Naive thymus-derived CD4-positive, alpha-beta T cell (primary cell): ENCODE measurements at regions not wholly inside any gene's neighbourhood (a gene's known extent, or its start where the extent isn't known, plus 50 kb on each side); places are given as distances from the start of the nearest gene placed in this dataset.

Experiments
- ATAC-seq: fragments of 150-1000 bp; cut with Tn5 transposase; 2 replicates; pipeline ENCODE4 v1.10.0; 2021; ENCODE audit warnings: mild to moderate bottlenecking, moderate library complexity
- CTCF ChIA-PET: fragments of 350-600 bp; sonication (Branson Sonifier 250); formaldehyde crosslinking; loops from one replicate; lab custom pipeline; 2021; ENCODE audit warnings: antibody characterized with exemption; lab: Charles Lee
- POLR2A ChIA-PET: fragments of 350-600 bp; sonication (Branson Sonifier 250); formaldehyde crosslinking; loops from one replicate; lab custom pipeline; 2021; ENCODE audit warnings: antibody characterized with exemption, inconsistent platforms; lab: Charles Lee
- DNase-seq, 9 donors: peaks; one replicate each; pipeline versions ENCODE4 v3.0.0 to v3.0.0-alpha.2; 2020 to 2022; ENCODE audit warnings: mixed read lengths in 1 of 9
- H3K27ac ChIP-seq: one replicate; pipeline ENCODE4 v1.7.0; 2013; ENCODE audit warnings: mild to moderate bottlenecking, low read depth, low read length, moderate library complexity
- H3K27me3 ChIP-seq, 2 donors: one replicate each; pipeline ENCODE4 v1.7.0; 2013; ENCODE audit warnings: low read length in 2 of 2, mild to moderate bottlenecking in 2 of 2, moderate library complexity in 2 of 2; ENCODE audit not compliant: control insufficient read depth in 2 of 2, insufficient read depth in 2 of 2
- H3K36me3 ChIP-seq, 3 experiments: 1 replicate in 2 of 3; 2 replicates in 1 of 3; pipeline ENCODE4 v1.7.0; 2013; ENCODE audit warnings: low read length in 3 of 3, mild to moderate bottlenecking in 3 of 3, moderate library complexity in 1 of 3; ENCODE audit not compliant: insufficient read depth in 3 of 3, control insufficient read depth in 2 of 3
- H3K4me1 ChIP-seq, 2 donors: one replicate each; pipeline ENCODE4 v1.7.0; 2013; ENCODE audit warnings: low read length in 2 of 2, mild to moderate bottlenecking in 2 of 2, moderate library complexity in 1 of 2; ENCODE audit not compliant: control insufficient read depth in 2 of 2, insufficient read depth in 2 of 2
- H3K4me3 ChIP-seq: 2 replicates; pipeline ENCODE4 v1.7.0; 2013; ENCODE audit warnings: mild to moderate bottlenecking, low read length
- H3K9me3 ChIP-seq, 3 experiments: 1 replicate in 2 of 3; 2 replicates in 1 of 3; pipeline ENCODE4 v1.7.0; 2013; ENCODE audit warnings: low read length in 3 of 3; ENCODE audit not compliant: control insufficient read depth in 2 of 3
- H3K27ac Mint-ChIP-seq, 9 donors: one replicate each; pipeline ENCODE4 v1.8.0; 2020 to 2022; ENCODE audit warnings: mixed read lengths in 9 of 9, mild to moderate bottlenecking in 8 of 9, moderate library complexity in 5 of 9, inconsistent platforms in 2 of 9
- H3K27me3 Mint-ChIP-seq, 5 donors: one replicate each; pipeline ENCODE4 v1.8.0; 2021 to 2022; ENCODE audit warnings: mixed read lengths in 5 of 5, mild to moderate bottlenecking in 1 of 5
- H3K36me3 Mint-ChIP-seq, 5 donors: one replicate each; pipeline ENCODE4 v1.8.0; 2020 to 2022; ENCODE audit warnings: mixed read lengths in 5 of 5, mild to moderate bottlenecking in 3 of 5, inconsistent platforms in 1 of 5
- H3K4me1 Mint-ChIP-seq, 7 donors: one replicate each; pipeline ENCODE4 v1.8.0; 2020 to 2022; ENCODE audit warnings: mixed read lengths in 7 of 7, mild to moderate bottlenecking in 3 of 7, inconsistent platforms in 1 of 7
- H3K4me3 Mint-ChIP-seq, 10 donors: one replicate each; pipeline ENCODE4 v1.8.0; 2020 to 2022; ENCODE audit warnings: mild to moderate bottlenecking in 10 of 10, mixed read lengths in 10 of 10, moderate library complexity in 6 of 10, inconsistent platforms in 2 of 10
- H3K9me3 Mint-ChIP-seq, 11 donors: one replicate each; pipeline ENCODE4 v1.8.0; 2020 to 2022; ENCODE audit warnings: mixed read lengths in 11 of 11, mild to moderate bottlenecking in 4 of 11, inconsistent platforms in 1 of 11, moderate library complexity in 1 of 11
- intact Hi-C, 2 donors: fragments of 100-400 bp; cut with micrococcal nuclease; formaldehyde crosslinking; loops; one replicate each; pipeline ENCODE4 v1.15.1; 2023

GRCh38 chr2:34408100-34408499 lies 809.0 kb upstream of the FAM98A start:
- H3K9me3 ChIP-seq = no peaks in the 10 kb centered on the region
- intact Hi-C loops = no loop called here
- H3K27me3 ChIP-seq = no peaks in the 10 kb centered on the region
- no peak overlapping the region for H3K27ac Mint-ChIP-seq
- H3K27me3 Mint-ChIP-seq = no peaks in the 10 kb centered on the region
- H3K4me1 ChIP-seq = no peaks in the 10 kb centered on the region
- ChIA-PET POLR2A (no interaction called here), CTCF (no interaction called here)
- ATAC-seq = no peak
- no peaks in the 10 kb centered on the region for H3K36me3 Mint-ChIP-seq
- DNase-seq = no peak
- no peak overlapping the region for H3K4me3 Mint-ChIP-seq
- H3K27ac ChIP-seq = no peak overlapping the region
- H3K36me3 ChIP-seq = no peaks in the 10 kb centered on the region
- H3K4me1 Mint-ChIP-seq = no peaks in the 10 kb centered on the region
- no peak overlapping the region for H3K4me3 ChIP-seq
- peaks cover 0 to 6% (median 0%) of the 10 kb centered on the region in 11 donors for H3K9me3 Mint-ChIP-seq

GRCh38 chr2:34403512-34403911 lies 804.4 kb upstream of the FAM98A start:
- no peak for ATAC-seq
- Mint-ChIP-seq H3K4me1 (no peaks in the 10 kb centered on the region), H3K36me3 (no peaks in the 10 kb centered on the region), H3K4me3 (no peak overlapping the region), H3K9me3 (peaks cover 0 to 8% (median 0%) of the 10 kb centered on the region in 11 donors), H3K27me3 (no peaks in the 10 kb centered on the region), H3K27ac (no peak overlapping the region)
- no peaks in the 10 kb centered on the region for H3K36me3 ChIP-seq
- ChIA-PET POLR2A (no interaction called here), CTCF (no interaction called here)
- no peaks in the 10 kb centered on the region for H3K9me3 ChIP-seq
- H3K4me3 ChIP-seq = no peak overlapping the region
- H3K27ac ChIP-seq = no peak overlapping the region
- intact Hi-C loops = no loop called here
- no peaks in the 10 kb centered on the region for H3K27me3 ChIP-seq
- no peak for DNase-seq
- no peaks in the 10 kb centered on the region for H3K4me1 ChIP-seq

DNA sequence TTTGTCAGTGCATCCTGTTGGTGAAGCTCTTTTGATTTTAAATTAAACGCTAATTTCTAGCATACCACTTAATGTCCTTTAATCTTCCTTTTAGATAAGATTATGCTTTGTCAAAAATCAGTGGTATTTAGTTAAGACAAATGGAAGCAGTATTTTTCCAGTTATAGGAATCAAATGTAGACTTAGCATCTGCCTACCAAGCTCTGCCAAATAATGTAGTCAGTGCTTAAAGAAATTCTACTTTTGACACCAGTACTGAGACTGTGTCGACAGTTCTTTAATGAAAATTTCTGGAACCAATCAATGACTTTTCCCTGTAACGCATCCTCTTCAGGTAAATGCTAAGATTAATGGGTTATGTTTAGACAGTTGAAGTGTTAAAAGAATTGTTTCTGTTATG lies 803.3 kb upstream of the FAM98A start:
- H3K9me3 ChIP-seq = no peaks in the 10 kb centered on the region
- no peak overlapping the region for H3K4me3 Mint-ChIP-seq
- H3K36me3 Mint-ChIP-seq = no peaks in the 10 kb centered on the region
- H3K9me3 Mint-ChIP-seq = peaks cover 0 to 12% (median 0%) of the 10 kb centered on the region in 11 donors
- no peak overlapping the region for H3K27ac Mint-ChIP-seq
- POLR2A ChIA-PET = no interaction called here
- H3K36me3 ChIP-seq = no peaks in the 10 kb centered on the region
- CTCF ChIA-PET = no interaction called here
- no peak for ATAC-seq
- no peaks in the 10 kb centered on the region for H3K27me3 Mint-ChIP-seq
- no peak overlapping the region for H3K27ac ChIP-seq
- H3K4me1 ChIP-seq = no peaks in the 10 kb centered on the region
- no peaks in the 10 kb centered on the region for H3K27me3 ChIP-seq
- DNase-seq = no peak
- no peak overlapping the region for H3K4me3 ChIP-seq
- intact Hi-C loops = no loop called here
- H3K4me1 Mint-ChIP-seq = no peaks in the 10 kb centered on the region

DNA sequence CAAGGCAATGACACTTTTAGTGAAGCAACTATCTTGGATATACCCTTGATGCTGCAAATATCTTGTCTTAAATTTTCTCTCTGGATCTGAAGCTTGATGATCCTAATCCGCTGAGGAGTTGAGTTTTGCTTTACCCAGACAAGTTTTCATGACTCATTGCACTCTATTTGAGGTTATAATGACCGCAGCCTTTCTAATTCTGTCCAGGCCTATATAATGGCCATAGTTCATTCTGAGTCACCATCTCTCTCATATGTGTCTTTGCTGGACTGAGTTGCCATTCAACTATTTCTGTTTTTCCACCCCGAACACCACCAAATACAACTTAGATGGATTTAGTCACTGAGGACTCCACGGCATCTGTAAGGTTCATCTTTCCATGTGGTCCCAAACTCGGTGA lies 802.1 kb upstream of the FAM98A start:
- Mint-ChIP-seq H3K27ac (no peak overlapping the region), H3K36me3 (no peaks in the 10 kb centered on the region), H3K4me3 (no peak overlapping the region), H3K9me3 (peaks cover 0 to 10% (median 0%) of the 10 kb centered on the region in 11 donors), H3K4me1 (no peaks in the 10 kb centered on the region), H3K27me3 (no peaks in the 10 kb centered on the region)
- ChIA-PET POLR2A (no interaction called here), CTCF (no interaction called here)
- no peak overlapping the region for H3K4me3 ChIP-seq
- no peaks in the 10 kb centered on the region for H3K4me1 ChIP-seq
- no peak for DNase-seq
- no peak overlapping the region for H3K27ac ChIP-seq
- intact Hi-C loops = no loop called here
- ATAC-seq = no peak
- H3K27me3 ChIP-seq = no peaks in the 10 kb centered on the region
- H3K9me3 ChIP-seq = no peaks in the 10 kb centered on the region
- H3K36me3 ChIP-seq = no peaks in the 10 kb centered on the region

DNA sequence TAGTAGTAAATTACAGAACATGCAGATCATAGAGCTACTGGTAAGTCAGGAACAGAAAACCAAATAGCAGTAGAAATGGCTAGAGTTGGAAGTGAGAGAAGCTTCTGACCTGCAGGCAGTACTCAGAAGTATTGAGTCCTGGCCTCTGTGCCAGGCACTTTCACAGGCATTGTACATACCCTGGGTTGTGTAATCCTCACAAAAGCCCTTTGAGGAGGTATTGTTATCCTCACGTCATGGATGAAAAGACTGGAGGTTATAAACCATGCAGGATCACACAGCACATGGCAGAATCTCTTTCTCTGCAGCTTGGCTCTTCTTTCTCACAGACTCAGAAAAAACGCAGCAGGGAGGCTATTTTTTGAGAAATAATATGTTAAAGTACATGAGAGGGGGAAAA lies 789.3 kb upstream of the FAM98A start:
- no peaks in the 10 kb centered on the region for H3K36me3 ChIP-seq
- H3K27me3 ChIP-seq = no peaks in the 10 kb centered on the region
- Mint-ChIP-seq H3K4me3 (no peak overlapping the region), H3K36me3 (peaks cover 0 to 4% (median 0%) of the 10 kb centered on the region in 5 donors), H3K9me3 (peaks cover 0 to 13% (median 9%) of the 10 kb centered on the region in 11 donors), H3K27me3 (peaks cover 0 to 5% (median 0%) of the 10 kb centered on the region in 5 donors), H3K27ac (no peak overlapping the region), H3K4me1 (no peaks in the 10 kb centered on the region)
- no peaks in the 10 kb centered on the region for H3K4me1 ChIP-seq
- DNase-seq = no peak
- no peak overlapping the region for H3K27ac ChIP-seq
- no peaks in the 10 kb centered on the region for H3K9me3 ChIP-seq
- ChIA-PET POLR2A (no interaction called here), CTCF (no interaction called here)
- intact Hi-C loops = no loop called here
- no peak overlapping the region for H3K4me3 ChIP-seq
- ATAC-seq = no peak

GRCh38 chr2:34387536-34387935 lies 788.4 kb upstream of the FAM98A start:
- Histone ChIP-seq H3K27ac (no peak overlapping the region), H3K27me3 (no peaks in the 10 kb centered on the region), H3K9me3 (no peaks in the 10 kb centered on the region), H3K4me1 (no peaks in the 10 kb centered on the region), H3K4me3 (no peak overlapping the region), H3K36me3 (no peaks in the 10 kb centered on the region)
- DNase-seq = no peak
- H3K27me3 Mint-ChIP-seq = peaks cover 0 to 5% (median 0%) of the 10 kb centered on the region in 5 donors
- CTCF ChIA-PET = interaction anchor here (0.7 kb wide), 1 partner anchor 14 kb away, joined by 4 read pairs; no protein-coding TSS in a partner anchor
- no peak overlapping the region for H3K27ac Mint-ChIP-seq
- no peak for ATAC-seq
- H3K36me3 Mint-ChIP-seq = peaks cover 0 to 4% (median 0%) of the 10 kb centered on the region in 5 donors
- H3K9me3 Mint-ChIP-seq = peaks cover 0 to 13% (median 9%) of the 10 kb centered on the region in 11 donors
- H3K4me3 Mint-ChIP-seq = no peak overlapping the region
- intact Hi-C loops = no loop called here
- H3K4me1 Mint-ChIP-seq = no peaks in the 10 kb centered on the region
- POLR2A ChIA-PET = no interaction called here

DNA sequence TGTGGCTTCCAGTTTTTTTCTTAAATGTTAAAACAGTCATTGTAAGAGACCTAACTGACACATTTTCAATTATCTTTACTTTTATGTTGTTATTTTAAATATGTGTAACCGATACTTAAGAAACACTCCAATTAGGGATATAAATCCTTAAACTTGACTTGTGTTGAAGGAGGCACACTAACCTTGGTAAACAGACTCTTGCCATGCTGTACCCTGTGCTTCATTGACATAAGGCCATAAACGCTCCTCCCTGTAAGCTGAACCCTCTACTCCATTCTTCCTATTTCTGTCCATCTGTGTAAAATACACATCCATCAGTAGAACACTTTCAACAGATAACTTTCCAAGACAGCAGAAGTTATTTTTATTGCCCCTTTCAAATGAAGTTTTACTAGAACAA lies 780.5 kb upstream of the FAM98A start:
- ChIA-PET CTCF (no interaction called here), POLR2A (no interaction called here)
- no peak overlapping the region for H3K4me3 ChIP-seq
- H3K9me3 ChIP-seq = no peaks in the 10 kb centered on the region
- H3K27ac Mint-ChIP-seq = no peak overlapping the region
- H3K9me3 Mint-ChIP-seq = peaks cover 0 to 16% (median 3%) of the 10 kb centered on the region in 11 donors
- intact Hi-C loops = no loop called here
- H3K36me3 ChIP-seq = no peaks in the 10 kb centered on the region
- H3K27me3 Mint-ChIP-seq = no peaks in the 10 kb centered on the region
- DNase-seq = no peak
- H3K4me3 Mint-ChIP-seq = no peak overlapping the region
- H3K27me3 ChIP-seq = no peaks in the 10 kb centered on the region
- no peaks in the 10 kb centered on the region for H3K4me1 Mint-ChIP-seq
- ATAC-seq = no peak
- H3K27ac ChIP-seq = no peak overlapping the region
- no peaks in the 10 kb centered on the region for H3K36me3 Mint-ChIP-seq
- H3K4me1 ChIP-seq = no peaks in the 10 kb centered on the region
